GM21717 (cell line): ENCODE measurements at regions not wholly inside any gene's neighbourhood (a gene's known extent, or its start where the extent isn't known, plus 50 kb on each side); places are given as distances from the start of the nearest gene placed in this dataset.

Experiments
- ATAC-seq: cut with Tn5 transposase; IDR thresholded peaks from one replicate; pipeline ENCODE4 v1.9.1; 2021; ENCODE audit warnings: mild to moderate bottlenecking, moderate library complexity; ENCODE audit not compliant: unreplicated experiment

DNA sequence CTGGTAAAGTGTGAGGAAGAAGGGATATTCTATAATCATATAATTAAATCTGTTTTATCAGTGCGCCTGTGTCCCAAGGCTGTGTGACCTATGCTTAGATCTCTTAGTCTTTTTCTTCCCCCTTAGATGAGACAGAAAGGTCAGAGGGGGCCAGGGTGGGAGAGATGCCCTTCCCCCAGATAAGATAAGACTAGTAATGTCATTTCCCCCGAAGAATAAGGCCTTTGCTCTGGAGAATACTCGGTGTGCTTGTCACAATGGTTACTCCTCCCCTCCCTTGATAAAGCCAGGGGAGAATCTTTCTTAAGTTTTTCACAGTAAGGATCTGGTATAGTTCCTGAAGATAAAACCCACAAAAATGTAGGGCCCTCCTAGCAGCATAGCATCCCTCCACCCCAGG, 1041.8 kb downstream of the SORCS3 start:
- no peak for ATAC-seq

- ATAC-seq = no peak
Measured at GRCh38 chr10:105681051-105681450, 1040.0 kb downstream of the SORCS3 start.

DNA sequence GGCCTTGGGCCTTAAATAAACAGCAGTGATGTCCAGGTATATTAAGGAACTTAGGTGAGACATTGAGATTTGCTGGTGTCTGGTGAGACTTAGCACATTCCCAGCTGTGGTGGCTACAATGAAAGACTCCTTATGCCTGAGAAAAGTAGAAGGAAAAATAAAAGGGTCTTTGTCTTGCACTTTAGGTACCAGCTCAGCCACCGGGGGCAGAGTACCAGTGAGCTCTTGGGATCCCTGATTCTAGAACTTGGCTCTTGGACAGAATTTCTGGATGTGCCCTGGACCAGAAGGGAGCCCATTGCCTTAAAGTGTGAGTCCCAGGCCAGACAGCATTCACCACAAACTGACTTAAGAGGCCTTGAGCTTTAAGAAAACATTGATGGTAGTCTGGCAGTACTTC, 1038.7 kb downstream of the SORCS3 start:
- ATAC-seq = no peak

DNA sequence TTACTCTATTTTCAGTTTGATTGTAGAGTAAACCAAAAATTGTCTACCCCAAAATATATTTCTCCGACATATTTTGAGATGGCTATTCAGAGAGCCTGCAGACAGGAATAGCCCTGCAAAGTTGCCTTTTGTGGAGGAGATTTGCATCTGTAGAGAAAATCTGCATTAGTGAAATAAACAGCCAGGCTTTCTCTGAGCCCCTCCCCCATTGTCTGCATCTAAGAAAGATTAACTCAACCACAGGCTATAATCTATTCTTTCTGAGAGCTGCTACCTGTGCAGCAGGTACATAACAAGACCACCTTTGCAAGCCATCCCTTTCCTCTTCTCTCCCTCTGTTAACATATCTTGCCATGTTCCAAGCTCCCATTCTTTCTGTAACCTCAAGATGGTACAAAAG, 1034.2 kb downstream of the SORCS3 start:
- ATAC-seq = no peak

- no peak for ATAC-seq
Measured at GRCh38 chr10:105674448-105674847, 1033.4 kb downstream of the SORCS3 start.

GRCh38 chr10:105658696-105659095, 1017.6 kb downstream of the SORCS3 start:
- no peak for ATAC-seq

DNA sequence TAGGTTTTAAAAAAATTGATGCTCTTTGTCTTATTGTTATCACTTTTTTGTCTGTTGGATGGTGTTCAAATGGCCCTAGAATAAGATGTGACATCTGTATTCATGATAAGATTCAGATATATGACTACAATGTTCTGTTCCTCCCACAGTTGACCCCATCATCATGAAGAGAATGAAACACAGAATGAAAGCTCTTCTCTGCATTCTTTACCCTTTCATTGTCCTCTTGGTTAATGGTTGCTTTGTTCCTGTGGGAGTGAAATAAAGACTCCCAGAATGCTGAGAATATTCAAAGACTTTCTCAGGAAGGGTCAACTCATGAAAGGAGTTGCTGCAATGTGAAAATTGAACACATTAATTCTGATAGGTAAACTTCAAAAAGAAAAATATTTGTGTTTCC, 1015.8 kb downstream of the SORCS3 start:
- no peak for ATAC-seq

DNA sequence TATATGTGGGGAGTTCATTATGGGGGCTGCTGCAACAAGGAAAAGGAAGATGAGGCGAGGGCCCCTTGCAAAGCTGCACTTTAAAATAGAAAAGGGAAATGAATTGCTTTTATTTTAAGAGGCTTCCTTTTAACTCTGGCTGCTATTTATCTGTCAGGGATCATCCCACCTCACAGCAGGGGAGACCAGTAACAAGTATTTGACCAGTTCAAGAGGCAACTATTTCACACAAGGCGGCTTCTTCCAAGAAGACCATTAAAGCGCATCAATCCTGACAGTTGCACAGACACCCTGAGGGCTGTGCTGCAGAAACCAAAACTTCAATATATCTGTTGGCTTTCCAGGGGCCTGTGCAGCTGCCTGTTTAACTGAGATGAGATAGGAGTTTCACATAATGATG, 1009.2 kb downstream of the SORCS3 start:
- ATAC-seq = no peak

- ATAC-seq = no peak
Measured at GRCh38 chr10:105647354-105647753, 1006.3 kb downstream of the SORCS3 start.

GRCh38 chr10:105644978-105645377, 1003.9 kb downstream of the SORCS3 start:
- ATAC-seq = no peak

DNA sequence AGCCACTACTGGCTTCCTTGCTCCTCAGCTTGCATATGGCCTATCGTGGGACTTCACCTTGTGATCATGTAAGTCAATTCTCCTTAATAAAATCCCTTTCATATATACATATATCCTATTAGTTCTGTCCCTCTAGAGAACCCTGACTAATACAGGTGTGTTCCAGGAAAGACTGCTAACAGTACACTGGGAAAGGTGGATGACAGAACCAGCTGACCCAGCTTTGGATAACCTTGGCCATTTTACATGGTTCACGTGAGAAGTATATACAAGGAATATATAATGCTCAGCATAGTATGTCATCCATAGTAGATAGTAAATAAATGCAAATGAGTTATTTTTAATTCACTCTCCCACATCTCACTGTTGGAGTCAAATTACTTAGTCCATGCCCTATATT, 1003.5 kb downstream of the SORCS3 start:
- ATAC-seq = no peak

DNA sequence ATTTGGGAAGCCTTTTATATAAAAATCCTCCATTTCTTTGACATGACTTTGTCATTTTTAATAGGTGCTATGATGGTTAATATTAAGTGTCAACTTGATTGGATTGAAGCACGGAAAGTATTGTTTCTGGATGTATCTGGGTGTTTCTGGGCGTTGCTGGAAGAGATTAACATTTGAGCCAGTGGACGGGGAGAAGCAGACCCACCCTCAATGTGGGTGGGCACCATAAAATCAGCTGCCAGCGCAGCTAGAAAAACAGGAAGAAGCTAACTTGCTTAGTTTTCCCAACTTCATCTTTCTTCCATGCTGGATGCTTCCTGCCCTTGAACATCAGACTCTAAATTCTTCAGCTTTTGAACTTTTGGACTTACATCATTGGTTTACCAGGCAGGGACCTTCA, 1003.0 kb downstream of the SORCS3 start:
- ATAC-seq = no peak

GRCh38 chr10:105643660-105644059, 1002.6 kb downstream of the SORCS3 start:
- ATAC-seq = no peak

GRCh38 chr10:105634281-105634680, 993.2 kb downstream of the SORCS3 start:
- no peak for ATAC-seq

DNA sequence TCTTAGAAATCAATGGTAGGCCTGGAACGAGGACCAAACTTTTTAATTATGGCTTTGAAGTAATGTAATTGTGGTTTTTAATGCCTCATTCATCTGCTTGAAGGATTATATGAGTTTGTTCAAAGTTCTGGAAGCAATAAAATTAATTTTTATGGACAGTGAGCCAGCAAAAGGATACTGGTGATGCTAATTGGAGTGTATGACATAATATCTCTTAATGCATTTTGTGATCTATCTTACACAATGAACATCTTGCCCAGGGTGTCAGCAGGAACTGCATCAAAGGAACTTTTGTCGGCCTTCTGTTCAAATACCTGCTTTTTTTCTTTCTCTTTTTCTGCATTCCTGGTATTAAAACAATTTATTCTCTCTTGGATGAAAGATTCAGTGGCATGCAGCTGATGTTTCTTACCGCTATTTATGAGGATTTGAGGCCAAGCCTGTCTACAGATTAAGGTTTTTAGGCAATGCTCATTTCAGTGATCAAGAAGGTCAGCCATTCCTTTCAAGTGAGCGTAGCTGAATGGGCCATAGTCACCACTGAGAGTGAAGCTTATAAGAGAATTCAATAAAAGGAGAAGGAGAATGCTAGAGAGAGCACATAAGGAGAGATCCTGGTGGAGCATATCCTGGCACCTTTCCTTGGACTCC, 974.8 kb downstream of the SORCS3 start:
- no peak for ATAC-seq

DNA sequence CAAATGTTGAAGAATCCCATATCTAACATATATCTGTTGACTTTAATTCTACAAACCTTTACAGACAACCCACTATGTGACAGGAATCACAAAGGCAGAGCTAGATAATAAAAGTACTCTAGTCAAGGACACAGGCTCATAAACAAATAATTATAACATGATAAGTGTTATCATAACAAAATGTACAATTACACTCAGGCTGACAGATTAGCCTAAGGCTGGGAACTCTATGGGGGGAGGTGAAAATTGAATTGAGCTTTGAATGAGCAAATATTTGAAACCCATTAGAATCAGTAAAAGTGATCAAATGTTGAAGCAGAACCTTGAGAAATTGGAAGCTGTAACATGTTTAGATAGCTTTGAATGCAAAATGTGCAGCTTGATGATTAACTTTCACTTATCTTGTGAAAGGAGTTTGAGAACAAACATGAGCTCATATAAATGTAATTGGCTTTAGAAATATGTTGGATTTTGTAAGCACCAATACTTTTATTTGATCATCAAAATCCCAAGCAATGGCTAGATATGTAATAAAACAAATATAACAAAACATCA, 970.2 kb downstream of the SORCS3 start:
- no peak for ATAC-seq

DNA sequence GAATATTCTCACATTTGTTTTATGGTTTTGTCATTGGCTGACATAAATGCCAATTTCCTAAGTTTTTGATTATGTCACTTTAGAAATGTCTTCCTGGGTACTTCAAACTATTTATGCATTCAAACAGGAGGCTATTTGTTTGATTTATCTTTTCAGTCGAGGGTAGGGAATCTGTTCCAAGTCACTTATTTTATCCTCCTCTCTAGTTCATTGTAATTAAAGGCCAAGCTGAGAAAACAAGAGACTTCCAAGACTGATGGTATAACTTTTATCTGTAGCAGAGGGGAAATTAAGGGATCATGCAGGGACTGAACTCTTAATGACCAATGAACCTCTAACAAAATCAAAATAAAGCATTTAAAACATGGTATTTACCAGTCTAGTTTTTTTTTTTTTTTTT, 968.4 kb downstream of the SORCS3 start:
- ATAC-seq = no peak

DNA sequence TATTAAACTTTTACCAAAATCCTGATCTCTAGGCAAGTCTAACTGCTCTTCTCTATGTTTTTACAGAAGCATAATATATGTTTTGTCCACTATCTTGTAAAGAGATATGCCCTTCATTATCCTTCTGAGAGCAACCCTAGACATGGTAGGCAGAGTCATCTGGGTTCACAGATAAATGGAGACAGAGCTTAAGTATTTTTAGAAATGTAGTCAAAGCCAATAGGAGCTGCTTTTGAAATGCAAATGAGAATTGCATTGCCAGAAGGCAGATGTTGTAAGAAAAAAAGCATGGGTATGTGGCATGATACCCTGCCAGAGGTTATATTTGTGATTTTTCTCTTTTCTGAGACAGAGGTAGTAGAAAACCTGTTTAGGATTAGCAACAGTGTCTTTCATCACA, 964.8 kb downstream of the SORCS3 start:
- ATAC-seq = no peak

DNA sequence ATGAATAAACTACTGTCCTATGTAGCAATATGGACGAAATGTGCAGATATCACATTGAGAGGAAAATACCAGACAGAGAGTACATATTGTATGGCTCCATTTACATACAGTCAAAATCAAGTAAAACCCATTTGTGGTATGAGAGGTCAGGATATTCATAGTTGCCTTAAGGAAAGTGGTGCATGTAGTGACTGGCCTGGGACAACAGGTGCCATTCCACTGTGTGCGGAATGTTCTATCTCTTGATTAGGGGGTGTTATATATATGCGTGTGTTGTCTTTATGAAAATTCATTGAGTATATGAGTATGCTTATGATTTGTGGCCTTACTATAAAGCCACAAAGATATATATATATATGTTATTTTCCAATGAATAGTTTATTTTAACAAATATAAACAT, 964.0 kb downstream of the SORCS3 start:
- no peak for ATAC-seq

DNA sequence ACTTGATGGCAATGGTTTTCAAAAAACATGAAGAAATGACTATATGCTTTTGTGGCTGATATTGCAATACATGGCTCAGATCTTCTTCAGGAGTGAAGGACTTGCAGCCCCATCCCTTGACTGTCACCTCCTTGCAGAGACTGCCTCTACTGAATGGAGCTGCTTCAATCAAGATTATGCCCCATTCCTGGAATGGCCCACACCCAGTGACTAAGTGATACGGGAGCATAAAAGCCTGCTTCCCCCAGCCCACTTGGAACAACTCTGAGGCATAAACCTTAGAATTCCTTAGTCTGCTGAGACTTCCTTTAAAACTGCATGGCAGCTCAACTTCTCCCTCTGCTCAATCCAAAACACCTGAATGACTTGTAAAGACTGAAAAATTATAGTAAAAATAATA, 957.1 kb downstream of the SORCS3 start:
- no peak for ATAC-seq

DNA sequence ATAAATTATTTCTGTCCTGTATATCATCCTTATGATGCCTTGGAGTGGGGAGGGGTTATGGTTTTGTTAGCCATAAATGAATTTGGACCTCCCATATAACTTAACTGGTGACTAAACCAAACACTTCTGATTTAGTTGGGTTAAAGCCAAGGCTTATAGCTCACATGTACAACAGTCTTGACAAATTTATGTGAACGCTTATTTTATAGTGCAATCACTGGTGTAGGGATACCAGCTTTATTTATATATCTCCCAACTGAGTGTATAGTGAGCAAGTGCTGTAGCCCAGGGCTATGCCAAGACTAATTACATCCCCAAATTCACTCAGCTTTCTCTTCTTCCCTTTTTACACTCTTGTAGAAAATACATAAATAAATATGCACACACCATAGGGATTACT, 956.2 kb downstream of the SORCS3 start:
- ATAC-seq = no peak

- no peak for ATAC-seq
Measured at GRCh38 chr10:105596749-105597148, 955.7 kb downstream of the SORCS3 start.

- no peak for ATAC-seq
Measured at GRCh38 chr10:105594296-105594695, 953.2 kb downstream of the SORCS3 start.
